ENCODE measurements at regions not wholly inside any gene's neighbourhood (a gene's known extent, or its start where the extent isn't known, plus 50 kb on each side); places are given as distances from the start of the nearest gene placed in this dataset.

DNA sequence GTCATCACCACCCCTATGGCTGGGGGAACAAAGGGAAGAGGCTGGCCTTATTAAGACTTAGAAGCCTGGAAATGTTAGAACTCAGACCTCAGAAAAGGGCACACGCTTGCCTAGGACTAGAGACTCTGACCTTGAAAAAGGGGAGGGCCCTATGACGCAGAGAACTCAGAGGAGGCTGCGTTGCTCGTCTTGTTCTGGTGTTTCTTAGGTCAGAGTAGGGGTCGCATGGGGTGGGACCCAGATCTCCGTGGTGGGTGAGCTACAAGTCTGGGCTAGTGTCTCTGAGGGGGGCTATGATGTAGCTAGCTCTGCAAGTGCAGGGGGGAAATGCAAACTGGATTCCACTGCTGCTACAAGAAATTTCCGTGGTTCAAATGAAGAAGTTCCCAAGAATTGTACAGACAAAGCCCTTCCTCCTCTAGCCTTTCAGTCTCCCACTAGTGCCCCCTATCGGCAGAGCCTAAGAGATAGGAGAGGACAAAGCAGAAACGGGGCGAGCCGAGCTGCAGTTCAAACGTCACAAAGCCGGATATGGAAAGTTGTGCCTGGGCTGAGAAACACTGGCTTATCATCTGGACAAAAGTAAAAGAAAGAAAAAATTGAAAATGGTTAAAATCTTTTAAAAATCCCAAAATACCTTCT lies 392.9 kb upstream of the ROBO2 start:
- TF ChIP-seq, protein P1, sequence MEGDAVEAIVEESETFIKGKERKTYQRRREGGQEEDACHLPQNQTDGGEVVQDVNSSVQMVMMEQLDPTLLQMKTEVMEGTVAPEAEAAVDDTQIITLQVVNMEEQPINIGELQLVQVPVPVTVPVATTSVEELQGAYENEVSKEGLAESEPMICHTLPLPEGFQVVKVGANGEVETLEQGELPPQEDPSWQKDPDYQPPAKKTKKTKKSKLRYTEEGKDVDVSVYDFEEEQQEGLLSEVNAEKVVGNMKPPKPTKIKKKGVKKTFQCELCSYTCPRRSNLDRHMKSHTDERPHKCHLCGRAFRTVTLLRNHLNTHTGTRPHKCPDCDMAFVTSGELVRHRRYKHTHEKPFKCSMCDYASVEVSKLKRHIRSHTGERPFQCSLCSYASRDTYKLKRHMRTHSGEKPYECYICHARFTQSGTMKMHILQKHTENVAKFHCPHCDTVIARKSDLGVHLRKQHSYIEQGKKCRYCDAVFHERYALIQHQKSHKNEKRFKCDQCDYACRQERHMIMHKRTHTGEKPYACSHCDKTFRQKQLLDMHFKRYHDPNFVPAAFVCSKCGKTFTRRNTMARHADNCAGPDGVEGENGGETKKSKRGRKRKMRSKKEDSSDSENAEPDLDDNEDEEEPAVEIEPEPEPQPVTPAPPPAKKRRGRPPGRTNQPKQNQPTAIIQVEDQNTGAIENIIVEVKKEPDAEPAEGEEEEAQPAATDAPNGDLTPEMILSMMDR (IDR thresholded peaks at IDR 0.05): no peak
- no peak for TF ChIP-seq EZH2 (IDR thresholded peaks at IDR 0.05; ENCODE audit: borderline replicate concordance, insufficient read depth, low read depth, low read length, poor library complexity, severe bottlenecking)
